GM18499 (cell line): ENCODE measurements at regions not wholly inside any gene's neighbourhood (a gene's known extent, or its start where the extent isn't known, plus 50 kb on each side); places are given as distances from the start of the nearest gene placed in this dataset.

Source experiments
- ATAC-seq: cut with Tn5 transposase; IDR thresholded peaks from one replicate; pipeline ENCODE4 v1.9.1; 2021; ENCODE audit warnings: moderate number of reproducible peaks; ENCODE audit not compliant: insufficient read depth, unreplicated experiment

DNA sequence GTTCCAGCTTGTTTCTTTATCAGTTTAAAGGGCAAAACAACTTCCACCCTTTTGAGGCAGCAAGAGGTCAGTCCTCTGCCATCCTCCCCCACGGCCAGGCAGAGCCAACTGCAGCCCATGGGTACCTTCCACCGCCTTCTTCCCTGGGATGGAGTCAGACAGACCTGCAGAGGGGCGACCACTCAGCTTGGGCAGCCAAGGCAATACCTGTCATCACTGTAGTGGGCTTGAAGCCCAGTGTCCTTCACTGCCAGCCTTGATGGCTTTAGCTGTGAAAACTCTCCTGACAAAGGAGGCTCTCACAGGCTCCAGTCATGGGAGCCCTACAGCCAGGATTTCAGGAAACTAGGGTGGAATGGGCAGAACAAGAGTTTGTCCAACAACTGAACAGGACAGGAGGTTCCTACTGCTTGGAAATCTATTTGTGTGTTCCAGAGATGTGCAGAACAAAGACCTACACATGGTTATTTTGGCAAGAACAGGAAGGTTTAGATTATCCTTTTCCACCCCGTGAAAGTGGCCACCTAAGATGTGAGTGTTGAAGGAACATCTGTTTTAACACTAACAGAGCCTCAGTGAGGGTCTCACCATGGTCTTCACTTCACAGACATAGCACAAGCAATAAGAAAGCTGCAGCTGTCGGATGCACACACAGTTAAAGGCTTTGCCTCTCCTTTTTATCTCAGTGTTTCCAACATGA is 93.9 kb upstream of the RMDN2 start:
- ATAC-seq = no peak

GRCh38 chr2:37832590-37833197 is 92.4 kb upstream of the RMDN2 start:
- no peak for ATAC-seq

DNA sequence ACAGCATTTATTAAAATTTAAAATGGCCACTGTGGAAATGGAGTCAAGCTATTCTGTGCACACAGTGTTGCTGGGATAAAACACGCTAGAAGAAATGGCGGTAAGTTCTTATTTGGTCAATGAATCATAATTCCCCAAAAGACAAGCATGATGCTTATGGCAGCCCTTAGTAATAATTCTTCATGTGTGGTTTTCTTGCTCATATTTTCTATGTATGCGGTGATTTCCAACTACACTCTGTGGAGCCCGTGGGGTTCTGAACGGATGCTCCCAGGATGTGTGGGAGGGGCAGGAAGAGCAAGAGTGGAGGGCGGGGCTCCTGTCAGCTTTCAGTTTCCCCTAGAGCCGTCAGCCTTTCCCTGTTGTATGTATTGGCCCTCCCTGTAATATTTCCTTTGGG is 91.7 kb upstream of the RMDN2 start:
- no peak for ATAC-seq

DNA sequence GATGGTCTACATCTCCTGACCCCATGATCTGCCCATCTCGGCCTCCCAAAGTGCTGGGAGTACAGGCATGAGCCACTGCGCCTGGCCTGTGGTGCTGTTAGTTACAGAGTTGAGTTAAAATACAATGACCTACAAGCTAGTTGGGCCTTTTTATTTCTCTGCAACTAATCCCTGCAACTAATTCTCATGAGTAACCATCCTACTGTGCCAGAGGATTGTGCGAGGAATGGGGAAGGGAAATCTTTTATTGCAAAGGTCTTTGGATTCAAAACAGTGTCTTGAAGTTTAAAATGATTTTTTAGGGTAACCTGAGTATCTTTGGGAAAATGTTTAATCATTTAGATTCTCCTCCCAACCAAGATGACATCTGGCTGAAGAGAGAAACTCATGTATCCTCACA is 88.8 kb upstream of the RMDN2 start:
- ATAC-seq = no peak

DNA sequence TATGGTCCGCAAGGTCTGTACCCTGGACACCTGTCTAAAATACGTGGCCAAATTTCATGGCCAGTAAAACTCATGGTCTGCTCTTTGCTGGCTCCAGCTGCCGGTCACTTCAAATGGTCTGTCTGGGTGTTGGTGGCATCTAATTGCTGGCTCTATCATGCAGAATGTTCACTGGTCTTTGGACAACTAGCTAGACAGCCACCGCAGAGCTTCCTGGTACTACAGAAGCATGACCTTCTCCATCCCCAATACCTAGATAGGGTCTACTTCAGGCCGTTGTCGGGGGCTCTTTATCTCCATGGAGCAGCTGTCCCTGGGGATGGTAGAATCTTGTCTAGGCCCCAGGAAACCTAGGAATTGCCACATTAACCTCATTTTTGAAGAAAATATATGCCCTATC is 88.4 kb upstream of the RMDN2 start:
- no peak for ATAC-seq

GRCh38 chr2:37837628-37838328 is 87.3 kb upstream of the RMDN2 start:
- no peak for ATAC-seq

GRCh38 chr2:37838541-37839167 is 86.4 kb upstream of the RMDN2 start:
- ATAC-seq = no peak

DNA sequence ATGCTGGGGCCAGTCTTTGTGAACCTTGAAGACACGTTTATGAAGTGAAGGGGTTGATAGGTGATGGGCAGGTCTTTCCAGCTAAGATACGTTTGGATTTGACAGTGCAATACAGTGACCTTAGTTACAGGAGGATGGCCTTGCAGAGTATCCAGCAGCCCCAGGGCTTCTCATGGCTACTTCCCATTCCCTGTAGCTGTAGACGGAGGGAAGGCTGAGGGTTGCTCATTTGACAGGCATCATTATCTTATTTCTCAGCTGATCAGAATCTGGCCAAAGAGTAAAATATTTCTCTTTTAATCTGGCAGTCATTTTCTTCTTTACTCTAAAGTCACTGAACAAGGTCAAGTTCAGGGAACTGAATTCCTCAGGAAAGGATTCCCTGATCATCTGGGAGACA is 85.1 kb upstream of the RMDN2 start:
- ATAC-seq = no peak

DNA sequence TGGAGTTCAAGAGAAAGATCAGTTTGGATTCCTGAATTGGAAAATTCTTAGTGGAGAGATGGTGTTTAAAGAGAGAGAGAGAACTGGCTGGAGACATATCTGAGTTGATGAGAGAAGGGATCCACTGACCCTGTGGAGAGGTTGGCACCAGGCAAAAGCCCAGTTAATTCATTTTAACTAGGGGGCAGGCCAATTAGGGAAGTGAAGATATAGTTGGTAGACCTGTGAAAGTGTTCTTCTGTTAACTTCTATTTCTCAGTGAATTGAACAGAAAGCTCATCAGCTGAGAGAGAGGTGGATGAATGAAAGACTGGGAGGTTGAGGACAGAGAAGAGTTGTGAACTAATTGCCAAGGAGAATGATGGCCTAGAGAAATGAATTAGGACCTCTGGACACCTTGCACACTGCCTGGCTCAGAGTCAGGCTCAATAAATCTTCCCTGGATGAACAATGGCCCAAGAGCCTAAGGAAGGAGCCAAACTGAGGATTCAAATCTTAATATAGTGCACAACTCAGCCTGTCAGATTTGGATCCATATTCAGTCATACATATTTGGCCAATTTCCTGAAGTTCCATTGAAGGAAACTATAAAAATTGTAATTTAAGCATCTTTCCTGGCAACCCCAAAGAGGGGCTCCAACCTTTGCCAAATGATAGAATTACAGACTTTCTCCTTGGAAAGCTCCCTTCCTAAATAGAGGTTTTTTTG is 82.2 kb upstream of the RMDN2 start:
- ATAC-seq = no peak

DNA sequence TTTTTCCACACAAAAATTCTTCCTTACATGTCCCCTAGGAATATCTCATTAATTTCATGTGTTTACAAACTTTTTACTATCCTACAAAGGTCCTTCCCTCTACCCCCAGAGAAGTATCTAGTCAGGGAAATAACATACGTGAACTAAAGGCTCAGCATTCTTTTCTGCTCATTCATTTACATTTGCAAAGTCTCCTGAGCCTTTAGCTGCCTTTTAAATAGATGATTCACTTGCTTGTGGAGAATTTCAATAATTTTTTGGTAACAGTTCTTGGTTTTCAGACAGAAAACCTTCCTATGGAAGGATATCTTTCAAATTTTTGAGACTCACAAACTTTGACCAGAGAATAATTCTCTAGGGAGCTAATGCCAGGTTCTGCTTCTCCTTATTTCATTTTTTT is 81.5 kb upstream of the RMDN2 start:
- ATAC-seq = no peak

DNA sequence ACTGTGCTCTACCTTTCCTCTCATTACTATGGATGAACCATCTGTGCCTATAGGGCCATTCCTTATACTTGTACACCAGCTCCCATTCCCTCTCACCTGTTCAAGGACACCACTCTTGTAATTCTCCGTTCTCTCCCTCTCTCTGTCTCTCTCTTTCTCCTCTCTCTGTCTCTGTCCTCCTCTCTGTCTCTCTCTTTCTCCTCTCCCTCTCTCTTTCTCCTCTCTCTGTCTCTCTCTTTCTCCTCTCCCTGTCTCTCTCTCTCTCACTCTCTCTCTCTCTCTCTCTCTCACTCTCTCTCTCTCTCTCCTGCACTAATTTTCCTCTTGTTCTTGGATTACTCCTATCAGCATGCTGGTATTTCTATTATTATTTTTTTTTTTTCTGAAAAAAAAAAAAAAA is 78.9 kb upstream of the RMDN2 start:
- ATAC-seq = no peak

DNA sequence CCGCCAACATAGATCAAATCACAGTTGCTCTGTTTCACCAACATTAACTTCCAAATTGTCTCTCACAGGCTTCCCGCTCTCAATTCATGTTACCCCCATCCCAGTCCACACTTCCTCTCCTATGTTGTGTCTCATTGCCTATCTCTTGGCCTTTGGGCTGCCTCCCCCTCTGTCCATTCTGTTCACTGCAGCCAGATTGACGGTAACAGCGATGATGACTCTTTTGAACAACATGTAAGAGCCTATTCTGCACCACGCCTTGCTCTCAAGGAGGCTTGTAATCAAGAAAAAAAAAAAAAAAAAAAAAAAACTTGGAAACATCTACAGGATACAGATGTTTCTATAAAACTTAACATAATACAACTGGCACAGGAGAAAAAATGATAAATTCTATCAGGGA is 77.3 kb upstream of the RMDN2 start:
- no peak for ATAC-seq

DNA sequence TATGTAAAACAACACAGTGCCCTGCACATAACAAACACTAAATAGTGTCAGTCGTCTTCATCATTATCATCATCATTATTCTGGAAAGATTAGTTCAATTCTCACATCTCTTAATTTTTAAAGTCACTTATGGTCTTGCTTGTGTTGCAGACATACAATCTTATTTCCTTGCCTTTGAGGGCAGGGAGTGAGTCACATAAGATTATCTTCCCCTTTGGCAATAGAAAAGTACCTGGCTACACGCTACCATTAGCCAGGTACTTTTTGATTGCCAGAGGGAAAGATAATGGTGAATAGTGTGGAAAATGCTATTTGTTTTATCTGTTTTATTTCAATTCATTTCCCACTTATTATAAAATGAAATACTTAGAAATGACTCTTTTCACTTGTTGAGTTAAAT is 76.6 kb upstream of the RMDN2 start:
- no peak for ATAC-seq

DNA sequence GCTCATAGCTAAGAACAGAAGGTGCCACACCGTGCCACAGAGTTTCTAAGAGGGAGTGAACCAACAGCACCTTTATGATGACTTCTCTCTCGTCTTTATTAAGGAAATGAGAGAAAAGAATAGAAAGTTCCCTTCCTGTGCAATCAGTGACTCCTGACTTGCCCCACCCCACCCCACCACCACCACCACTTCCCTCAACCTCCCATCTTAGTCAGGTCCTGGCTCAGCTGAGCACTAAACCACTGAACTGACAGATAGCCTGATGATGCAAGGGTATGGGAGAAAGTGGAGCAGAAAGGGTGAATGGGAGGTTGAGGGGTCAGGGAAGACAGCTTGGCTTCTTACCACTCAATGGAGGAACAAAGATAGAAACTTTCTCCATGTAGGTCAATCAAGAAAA is 75.2 kb upstream of the RMDN2 start:
- no peak for ATAC-seq

DNA sequence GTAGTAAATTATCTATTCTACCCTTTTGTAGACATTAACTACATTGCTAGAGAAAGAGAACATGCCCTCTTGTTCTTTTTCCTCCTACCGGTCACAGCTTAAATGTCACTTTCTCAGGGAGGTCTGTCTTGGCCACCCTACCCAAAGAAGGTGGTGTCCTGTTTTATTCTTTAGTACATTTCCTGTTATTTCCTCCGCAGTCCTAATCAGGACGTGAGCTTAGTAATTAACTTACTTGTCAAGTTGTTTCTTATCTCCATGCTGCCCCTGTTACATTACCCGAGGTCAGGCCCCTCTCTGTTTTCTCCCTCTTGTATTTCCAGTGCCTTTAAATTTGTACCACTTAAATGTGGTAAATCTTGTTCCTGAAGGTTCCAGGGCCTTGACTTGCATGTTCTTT is 73.7 kb upstream of the RMDN2 start:
- no peak for ATAC-seq

GRCh38 chr2:37851828-37852584 is 73.1 kb upstream of the RMDN2 start:
- ATAC-seq = peak; percentile 72

DNA sequence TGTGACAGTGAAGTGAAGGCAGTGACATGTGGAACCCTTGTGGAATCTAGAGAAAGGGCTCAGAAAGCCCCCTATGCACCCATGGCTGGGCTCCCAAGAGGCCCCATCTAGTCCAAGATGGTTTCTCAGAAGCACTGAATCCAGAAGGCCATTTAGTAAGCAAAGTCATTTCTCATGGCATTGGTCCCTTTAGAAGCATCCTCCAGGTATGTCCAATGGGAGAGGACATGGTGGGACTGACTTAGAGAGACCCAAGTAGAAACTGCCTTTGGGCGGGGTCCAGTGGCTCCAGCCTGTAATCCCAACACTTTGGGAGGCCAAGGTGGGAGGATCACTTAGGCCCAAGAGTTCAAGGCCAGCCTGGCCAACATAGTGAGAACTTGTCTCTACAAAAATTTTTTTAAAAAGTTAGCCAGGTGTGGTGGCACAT is 72.5 kb upstream of the RMDN2 start:
- ATAC-seq = no peak

DNA sequence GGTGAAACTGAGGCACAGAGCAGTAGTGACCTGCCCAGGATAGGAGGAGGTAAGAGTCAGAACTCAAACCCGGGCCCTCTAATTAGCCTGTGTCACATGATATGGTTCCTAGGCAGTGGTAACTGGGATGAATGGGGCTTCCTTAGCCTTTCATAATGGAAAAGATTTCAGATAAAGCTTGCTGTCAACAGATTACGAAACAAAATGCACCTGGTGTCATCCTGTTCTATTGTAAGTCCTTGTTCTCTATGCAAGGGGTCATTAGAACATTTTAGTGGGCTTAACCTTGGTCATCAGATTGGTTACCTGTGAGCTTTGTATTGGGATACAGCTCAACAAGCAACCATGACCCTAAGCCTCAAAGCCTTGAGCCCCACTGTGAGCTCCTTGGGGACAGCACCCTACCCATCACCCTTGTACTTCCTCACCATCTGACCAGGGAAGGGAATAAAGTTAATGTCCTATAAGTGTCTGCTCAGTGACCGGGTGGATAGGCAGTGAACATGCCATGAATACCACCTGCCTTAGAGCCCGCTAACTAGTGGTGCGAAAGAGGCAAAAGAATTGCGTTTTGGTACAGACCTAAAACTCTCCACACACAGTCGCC is 70.3 kb upstream of the RMDN2 start:
- no peak for ATAC-seq

GRCh38 chr2:37855283-37856041 is 69.6 kb upstream of the RMDN2 start:
- no peak for ATAC-seq
